Brain microvascular endothelial cell (primary cell): ENCODE measurements at regions not wholly inside any gene's neighbourhood (a gene's known extent, or its start where the extent isn't known, plus 50 kb on each side); places are given as distances from the start of the nearest gene placed in this dataset.

Experiments used
- DNase-seq: peaks from one replicate; pipeline ENCODE4 v3.0.0-alpha.2; 2020
- H3K27ac ChIP-seq: fragments of 250-450 bp; sonication (Bioruptor Pico); 2 replicates; pipeline ENCODE4 v1.5.1; 2020; ENCODE audit warnings: mild to moderate bottlenecking, moderate library complexity
- H3K27me3 ChIP-seq: fragments of 250-450 bp; sonication (Bioruptor Pico); replicated peaks from 2 replicates; pipeline ENCODE4 v1.5.1; 2020; ENCODE audit warnings: mild to moderate bottlenecking
- H3K36me3 ChIP-seq: fragments of 250-450 bp; sonication (Bioruptor Pico); replicated peaks from 2 replicates; pipeline ENCODE4 v1.5.1; 2020; ENCODE audit warnings: mild to moderate bottlenecking
- H3K4me3 ChIP-seq: 2 replicates; pipeline ENCODE4 v1.5.1; 2011; ENCODE audit warnings: low read depth, mild to moderate bottlenecking, control low read depth, low read length, moderate library complexity
- in situ Hi-C: cut with HindIII; loops from 2 replicates; pipeline ENCODE4 v1.10.0; 2017; ENCODE audit warnings: low sequenced_read_pairs, low pct_ligation_motif_present
- TF ChIP-seq, protein P1 (sequence below): IDR thresholded peaks from 2 replicates; pipeline ENCODE4 v1.5.1; 2011; ENCODE audit warnings: low read depth, mild to moderate bottlenecking, moderate library complexity, low read length, control low read depth, inconsistent platforms; ENCODE audit errors: missing control alignments

DNA sequence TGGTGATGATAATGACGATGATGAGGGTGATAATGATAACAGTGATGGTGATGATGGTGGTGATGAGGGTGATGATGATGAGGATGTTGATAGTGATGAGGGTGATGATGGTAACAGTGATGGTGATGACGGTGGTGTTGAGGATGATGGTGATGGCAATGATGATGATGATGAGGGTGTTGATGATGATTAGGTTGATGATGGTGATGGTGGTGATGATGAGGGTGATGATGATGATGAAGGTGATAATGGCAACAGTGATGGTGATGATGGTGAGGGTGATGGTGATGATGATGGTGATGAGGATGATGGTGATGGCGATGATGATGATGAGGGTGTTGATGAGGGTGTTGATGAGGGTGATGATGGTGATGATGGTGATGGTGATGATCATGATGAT is 93.8 kb upstream of the ZNF469 start:
- Histone ChIP-seq H3K27ac (no peak overlapping the region), H3K27me3 (no peaks in the 10 kb centered on the region), H3K4me3 (no peak overlapping the region), H3K36me3 (no peaks in the 10 kb centered on the region)
- TF ChIP-seq, protein P1, sequence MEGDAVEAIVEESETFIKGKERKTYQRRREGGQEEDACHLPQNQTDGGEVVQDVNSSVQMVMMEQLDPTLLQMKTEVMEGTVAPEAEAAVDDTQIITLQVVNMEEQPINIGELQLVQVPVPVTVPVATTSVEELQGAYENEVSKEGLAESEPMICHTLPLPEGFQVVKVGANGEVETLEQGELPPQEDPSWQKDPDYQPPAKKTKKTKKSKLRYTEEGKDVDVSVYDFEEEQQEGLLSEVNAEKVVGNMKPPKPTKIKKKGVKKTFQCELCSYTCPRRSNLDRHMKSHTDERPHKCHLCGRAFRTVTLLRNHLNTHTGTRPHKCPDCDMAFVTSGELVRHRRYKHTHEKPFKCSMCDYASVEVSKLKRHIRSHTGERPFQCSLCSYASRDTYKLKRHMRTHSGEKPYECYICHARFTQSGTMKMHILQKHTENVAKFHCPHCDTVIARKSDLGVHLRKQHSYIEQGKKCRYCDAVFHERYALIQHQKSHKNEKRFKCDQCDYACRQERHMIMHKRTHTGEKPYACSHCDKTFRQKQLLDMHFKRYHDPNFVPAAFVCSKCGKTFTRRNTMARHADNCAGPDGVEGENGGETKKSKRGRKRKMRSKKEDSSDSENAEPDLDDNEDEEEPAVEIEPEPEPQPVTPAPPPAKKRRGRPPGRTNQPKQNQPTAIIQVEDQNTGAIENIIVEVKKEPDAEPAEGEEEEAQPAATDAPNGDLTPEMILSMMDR: no peak
- DNase-seq: no peak
- in situ Hi-C loops: no loop called here

DNA sequence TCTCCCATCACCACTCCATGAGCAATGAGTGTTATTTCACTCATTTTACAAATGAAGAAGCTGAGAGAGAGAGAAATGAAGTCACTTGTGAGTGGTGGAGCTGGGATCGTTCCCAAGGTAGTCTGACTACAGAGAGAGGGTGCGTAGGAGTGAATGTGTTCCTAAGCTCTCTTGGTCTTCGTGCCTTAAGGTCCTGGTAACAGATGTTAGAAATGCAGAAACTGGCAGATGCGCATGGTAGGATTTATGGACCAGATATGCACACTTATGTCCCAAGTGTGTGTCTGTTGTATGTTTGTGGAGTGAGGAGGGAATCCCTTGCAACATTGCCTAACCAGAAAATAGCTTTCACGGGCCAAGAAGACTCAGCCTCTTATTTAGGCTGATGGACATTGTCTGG is 93.2 kb upstream of the ZNF469 start:
- no peaks in the 10 kb centered on the region for H3K27me3 ChIP-seq
- H3K27ac ChIP-seq: no peak overlapping the region
- no peaks in the 10 kb centered on the region for H3K36me3 ChIP-seq
- TF ChIP-seq, protein P1: no peak
- no peak for DNase-seq
- in situ Hi-C loops: no loop called here
- H3K4me3 ChIP-seq: no peak overlapping the region

DNA sequence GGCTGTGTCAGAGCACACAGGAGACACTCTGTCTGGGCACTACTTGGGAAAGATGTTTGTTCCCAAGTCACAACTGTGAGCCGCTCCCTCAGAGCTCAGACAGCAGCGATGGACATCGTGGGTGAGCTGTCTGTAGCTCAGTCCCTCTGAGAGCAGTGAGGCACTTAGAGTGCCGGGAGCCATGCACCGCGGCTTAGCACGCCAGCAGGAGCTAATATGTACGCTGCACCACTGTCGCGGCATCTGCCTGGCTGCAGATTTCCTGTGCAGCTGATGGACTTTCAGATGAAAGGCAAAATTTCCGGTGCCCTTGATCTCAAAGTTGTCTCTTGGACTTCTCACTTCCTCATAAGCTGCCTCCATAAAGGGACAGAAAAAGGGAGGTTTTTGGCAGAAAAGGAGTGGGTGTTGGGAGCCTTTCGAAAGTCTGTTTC is 92.8 kb upstream of the ZNF469 start:
- Histone ChIP-seq H3K27ac (no peak overlapping the region), H3K36me3 (no peaks in the 10 kb centered on the region), H3K27me3 (no peaks in the 10 kb centered on the region), H3K4me3 (no peak overlapping the region)
- TF ChIP-seq, protein P1: no peak
- in situ Hi-C loops: no loop called here
- no peak for DNase-seq

DNA sequence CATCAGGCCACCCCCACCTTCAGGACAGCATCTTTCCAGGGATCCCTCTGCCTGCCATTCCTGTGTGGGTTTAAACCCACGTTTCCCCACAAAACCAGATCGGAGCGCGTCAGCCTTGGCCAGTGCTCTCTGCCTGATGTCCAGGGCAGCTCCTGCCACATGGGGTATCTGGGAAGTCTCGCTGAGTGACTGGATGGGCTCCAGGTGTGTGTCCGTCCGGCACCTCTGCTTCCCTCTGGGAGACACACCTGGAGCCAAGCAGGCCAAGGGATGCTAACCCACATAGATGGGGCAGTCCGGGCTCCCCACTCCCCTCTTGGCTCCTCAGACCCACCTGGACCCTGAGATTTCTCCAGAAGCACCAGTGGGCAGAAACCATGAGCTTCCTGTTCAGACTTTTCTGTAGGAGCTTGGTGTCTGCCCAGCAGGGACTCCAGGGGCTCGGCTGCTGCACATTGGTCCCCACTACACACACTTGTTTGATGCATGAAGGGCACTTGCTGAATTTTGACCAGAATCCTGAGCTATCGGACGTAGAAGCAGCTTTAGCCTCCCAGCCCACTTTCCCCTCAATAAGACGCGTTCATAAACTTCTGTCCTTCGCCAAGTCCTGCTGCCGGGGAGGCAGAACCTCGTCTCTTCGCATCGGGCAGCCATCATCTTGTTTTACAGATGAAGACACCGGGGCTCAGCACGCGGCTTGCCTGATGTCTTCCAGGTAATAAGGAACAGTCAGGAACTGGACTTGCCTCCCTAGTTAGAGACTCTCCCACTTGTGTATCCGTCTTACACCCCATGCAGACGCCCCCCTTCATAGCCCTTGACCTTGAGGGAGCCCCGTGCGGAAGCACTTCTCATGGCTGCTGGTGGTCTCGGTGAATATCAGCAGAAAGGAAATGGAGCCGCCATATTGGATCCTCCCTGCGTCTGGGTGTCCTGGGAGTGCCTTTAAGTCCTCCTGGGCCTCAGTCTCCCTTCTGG is 91.6 kb upstream of the ZNF469 start:
- Histone ChIP-seq H3K27ac (no peak overlapping the region), H3K27me3 (no peaks in the 10 kb centered on the region), H3K36me3 (no peaks in the 10 kb centered on the region), H3K4me3 (no peak overlapping the region)
- DNase-seq: no peak
- in situ Hi-C loops: no loop called here
- TF ChIP-seq, protein P1: no peak

DNA sequence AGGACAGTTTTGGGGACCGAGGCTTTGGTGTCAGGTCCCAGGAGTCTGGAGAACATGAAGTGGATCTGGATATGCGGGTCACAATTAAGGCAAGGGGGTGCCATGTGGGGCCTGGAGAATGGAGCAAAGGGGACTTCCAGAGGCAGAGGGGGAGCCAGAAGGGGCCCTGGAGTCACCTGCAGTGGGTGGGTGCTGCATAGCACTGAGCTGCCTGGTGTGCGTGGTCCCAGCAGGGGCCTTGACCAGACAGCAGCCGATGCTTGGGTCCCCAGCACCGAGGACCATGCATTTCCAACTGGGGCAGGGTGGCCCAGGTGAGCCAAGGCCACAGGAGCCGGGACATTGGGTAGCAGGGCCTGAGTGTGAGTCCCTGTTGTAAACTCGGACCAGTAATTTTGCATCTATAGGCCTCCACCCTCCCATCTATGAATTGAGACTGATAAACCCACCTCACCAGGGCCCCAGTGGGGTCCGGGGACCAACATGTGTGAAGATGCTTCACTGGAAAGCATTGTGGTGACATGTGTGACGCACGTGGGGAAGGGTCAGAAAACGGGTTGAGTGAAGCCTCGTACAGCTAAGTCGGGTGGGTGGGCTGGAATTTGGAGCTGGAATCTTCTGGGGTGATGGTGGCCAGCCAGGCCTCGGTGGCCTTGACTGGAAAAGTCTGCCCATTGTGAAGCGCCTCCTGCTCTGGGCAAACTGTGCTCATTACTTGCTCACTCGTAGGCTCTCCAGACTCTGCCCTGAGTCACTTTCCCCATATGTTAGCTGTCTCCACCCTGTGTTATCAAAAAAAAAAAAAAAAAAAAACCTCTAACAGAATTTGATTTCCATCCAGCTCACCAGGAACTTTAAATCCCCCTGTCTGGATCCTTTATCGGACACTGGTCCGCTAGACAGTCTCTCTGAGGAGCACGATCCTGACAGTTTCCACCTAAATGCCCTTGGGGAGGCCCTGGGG is 90.5 kb upstream of the ZNF469 start:
- DNase-seq: no peak
- in situ Hi-C loops: no loop called here
- TF ChIP-seq, protein P1: no peak
- H3K4me3 ChIP-seq: no peak overlapping the region
- H3K27me3 ChIP-seq: no peaks in the 10 kb centered on the region
- no peak overlapping the region for H3K27ac ChIP-seq
- no peaks in the 10 kb centered on the region for H3K36me3 ChIP-seq
